H9 (cell line): ENCODE measurements at regions not wholly inside any gene's neighbourhood (a gene's known extent, or its start where the extent isn't known, plus 50 kb on each side); places are given as distances from the start of the nearest gene placed in this dataset.

ENCODE experiments used
- DNase-seq: peaks from one replicate; pipeline ENCODE4 v3.0.0-alpha.2; 2017
- H2AFZ ChIP-seq: one replicate; pipeline ENCODE4 v1.6.1; 2013; ENCODE audit warnings: mild to moderate bottlenecking, low read length, control low read depth, moderate library complexity
- H2AK5ac ChIP-seq: 2 replicates; pipeline ENCODE4 v1.6.1; 2013; ENCODE audit warnings: low read length, control low read depth, mixed read lengths; ENCODE audit not compliant: insufficient read length
- H2BK120ac ChIP-seq: one replicate; pipeline ENCODE4 v1.6.1; 2013; ENCODE audit warnings: low read depth, mild to moderate bottlenecking, low read length, control low read depth, inconsistent platforms; ENCODE audit not compliant: poor library complexity, severe bottlenecking
- H2BK12ac ChIP-seq: 2 replicates; pipeline ENCODE4 v1.6.1; 2013; ENCODE audit warnings: low read length, control low read depth, mixed read lengths, low read depth; ENCODE audit not compliant: insufficient read length
- H2BK15ac ChIP-seq: 2 replicates; pipeline ENCODE4 v1.6.1; 2013; ENCODE audit warnings: low read depth, low read length, control low read depth
- H2BK20ac ChIP-seq: one replicate; pipeline ENCODE4 v1.6.1; 2013; ENCODE audit warnings: low read depth, mild to moderate bottlenecking, low read length, control low read depth, inconsistent platforms; ENCODE audit not compliant: poor library complexity, severe bottlenecking
- H2BK5ac ChIP-seq: 2 replicates; pipeline ENCODE4 v1.6.1; 2013; ENCODE audit warnings: low read length, control low read depth, mixed read lengths; ENCODE audit not compliant: insufficient read length
- H3K14ac ChIP-seq: 2 replicates; pipeline ENCODE4 v1.6.1; 2013; ENCODE audit warnings: low read length, control low read depth; ENCODE audit not compliant: insufficient read depth
- H3K18ac ChIP-seq: 2 replicates; pipeline ENCODE4 v1.6.1; 2013; ENCODE audit warnings: low read depth, mild to moderate bottlenecking, mixed read lengths, low read length, control low read depth; ENCODE audit not compliant: insufficient read length
- H3K23ac ChIP-seq: 2 replicates; pipeline ENCODE4 v1.6.1; 2013; ENCODE audit warnings: low read length, control low read depth, mixed read lengths, low read depth; ENCODE audit not compliant: insufficient read length
- H3K23me2 ChIP-seq: 2 replicates; pipeline ENCODE4 v1.6.1; 2013; ENCODE audit warnings: low read depth, mild to moderate bottlenecking, mixed read lengths, low read length, control low read depth; ENCODE audit not compliant: insufficient read length, poor library complexity, severe bottlenecking
- H3K27ac ChIP-seq: 2 replicates; pipeline ENCODE4 v1.5.1; 2013; ENCODE audit warnings: low read length, control low read depth, mixed read lengths, low read depth; ENCODE audit not compliant: insufficient read length
- H3K27me3 ChIP-seq: 2 replicates; pipeline ENCODE4 v1.6.1; 2013; ENCODE audit warnings: low read length, control low read depth, inconsistent platforms; ENCODE audit not compliant: insufficient read depth
- H3K4ac ChIP-seq: 2 replicates; pipeline ENCODE4 v1.6.1; 2013; ENCODE audit warnings: low read depth, mild to moderate bottlenecking, control low read depth, inconsistent platforms, low read length, moderate library complexity
- H3K4me1 ChIP-seq: 2 replicates; pipeline ENCODE4 v1.6.1; 2013; ENCODE audit warnings: low read length, control low read depth, inconsistent platforms; ENCODE audit not compliant: insufficient read depth
- H3K4me2 ChIP-seq: 2 replicates; pipeline ENCODE4 v1.6.1; 2013; ENCODE audit warnings: low read length, control low read depth, mixed read lengths; ENCODE audit not compliant: insufficient read length, insufficient read depth
- H3K56ac ChIP-seq: 2 replicates; pipeline ENCODE4 v1.6.1; 2013; ENCODE audit warnings: low read depth, mild to moderate bottlenecking, mixed read lengths, low read length, control low read depth; ENCODE audit not compliant: insufficient read length
- H3K79me1 ChIP-seq: 2 replicates; pipeline ENCODE4 v1.6.1; 2013; ENCODE audit warnings: low read depth, mild to moderate bottlenecking, moderate library complexity, low read length, control low read depth, inconsistent platforms; ENCODE audit not compliant: insufficient read depth, poor library complexity, severe bottlenecking
- H3K79me2 ChIP-seq: 2 replicates; pipeline ENCODE4 v1.6.1; 2013; ENCODE audit warnings: low read length, control low read depth, inconsistent platforms; ENCODE audit not compliant: insufficient read depth
- H3K9ac ChIP-seq: 2 replicates; pipeline ENCODE4 v1.6.1; 2013; ENCODE audit warnings: low read length, control low read depth, mixed read lengths; ENCODE audit not compliant: insufficient read length; ENCODE audit errors: extremely low read depth
- H3K9me3 ChIP-seq: one replicate; pipeline ENCODE4 v1.6.1; 2013; ENCODE audit warnings: low read depth, low read length, inconsistent platforms; ENCODE audit not compliant: control insufficient read depth
- H3T11ph ChIP-seq: one replicate; pipeline ENCODE4 v1.6.1; 2013; ENCODE audit warnings: mild to moderate bottlenecking, low read length, control low read depth, inconsistent platforms
- H4K20me1 ChIP-seq: one replicate; pipeline ENCODE4 v1.6.1; 2013; ENCODE audit not compliant: control insufficient read depth, insufficient read length, insufficient read depth
- H4K5ac ChIP-seq: 2 replicates; pipeline ENCODE4 v1.6.1; 2013; ENCODE audit warnings: low read depth, mild to moderate bottlenecking, mixed read lengths, low read length, control low read depth; ENCODE audit not compliant: insufficient read length
- H4K8ac ChIP-seq: replicated peaks from 2 replicates; pipeline ENCODE4 v1.6.1; 2013; ENCODE audit warnings: low read length, control low read depth, mixed read lengths, low read depth; ENCODE audit not compliant: insufficient read length
- H4K91ac ChIP-seq: 2 replicates; pipeline ENCODE4 v1.6.1; 2013; ENCODE audit warnings: low read depth, mild to moderate bottlenecking, moderate library complexity, mixed read lengths, low read length, control low read depth; ENCODE audit not compliant: insufficient read length
- H3K27ac Mint-ChIP-seq, 3 experiments: 2 replicates in 2 of 3; 3 replicates in 1 of 3; pipeline ENCODE4 v1.8.0; 2020 to 2021; ENCODE audit warnings: mixed read lengths in 3 of 3, mild to moderate bottlenecking in 1 of 3, moderate library complexity in 1 of 3
- H3K27me3 Mint-ChIP-seq: 2 replicates; pipeline ENCODE4 v1.8.0; 2021; ENCODE audit warnings: low read depth, mild to moderate bottlenecking, moderate library complexity, mixed read lengths
- H3K36me3 Mint-ChIP-seq, 3 experiments: 2 replicates in 2 of 3; 3 replicates in 1 of 3; pipeline ENCODE4 v1.8.0; 2020 to 2021; ENCODE audit warnings: low read depth in 3 of 3, mixed read lengths in 3 of 3; ENCODE audit not compliant: insufficient read depth in 1 of 3
- H3K4me1 Mint-ChIP-seq, 2 experiments: 2 replicates each; pipeline ENCODE4 v1.8.0; 2020; ENCODE audit warnings: mixed read lengths in 2 of 2
- H3K4me3 Mint-ChIP-seq, 2 experiments: 2 replicates in 1 of 2; 3 replicates in 1 of 2; pipeline ENCODE4 v1.8.0; 2020 to 2021; ENCODE audit warnings: mild to moderate bottlenecking in 2 of 2, mixed read lengths in 2 of 2, moderate library complexity in 1 of 2
- H3K9me3 Mint-ChIP-seq, 2 experiments: 2 replicates in 1 of 2; 3 replicates in 1 of 2; pipeline ENCODE4 v1.8.0; 2020; ENCODE audit warnings: mild to moderate bottlenecking in 2 of 2, mixed read lengths in 2 of 2, moderate library complexity in 1 of 2
- CTCF ChIP-seq: fragments of 200-600 bp; sonication (generic); conservative IDR thresholded peaks from 3 replicates; pipeline ENCODE4 v1.8.0; 2021; ENCODE audit warnings: antibody characterized with exemption, mild to moderate bottlenecking

GRCh38 chr2:217334561-217334960, 474.7 kb upstream of the TNP1 start:
- Histone ChIP-seq H2BK15ac (no peak overlapping the region), H2BK120ac (no peak overlapping the region), H3K79me1 (no peaks in the 10 kb centered on the region), H3K14ac (no peak overlapping the region), H4K5ac (no peak overlapping the region), H2BK20ac (no peak overlapping the region), H3K27me3 (no peaks in the 10 kb centered on the region), H3K9ac (no peak overlapping the region), H3K18ac (no peak overlapping the region), H4K91ac (no peak overlapping the region), H3K79me2 (no peaks in the 10 kb centered on the region), H3K9me3 (no peaks in the 10 kb centered on the region), H3K4me1 (peaks cover 3% of the 10 kb centered on the region; the same call in 1 of the 2 replicates), H2BK12ac (no peak overlapping the region), H2AK5ac (no peak overlapping the region), H2AFZ (no peak overlapping the region), H3K23me2 (no peaks in the 10 kb centered on the region), H3K4me2 (no peak overlapping the region), H3K27ac (no peak overlapping the region), H3K56ac (no peak overlapping the region), H3T11ph (no peak overlapping the region), H3K4ac (no peak overlapping the region), H4K8ac (no peak overlapping the region), H2BK5ac (no peak overlapping the region), H3K23ac (no peak overlapping the region), H4K20me1 (no peaks in the 10 kb centered on the region)
- H3K27me3 Mint-ChIP-seq: peaks cover 7% of the 10 kb centered on the region
- H3K36me3 Mint-ChIP-seq: no peaks in the 10 kb centered on the region
- peaks cover 26 to 38% of the 10 kb centered on the region in 2 experiments for H3K4me1 Mint-ChIP-seq
- H3K9me3 Mint-ChIP-seq: no peaks in the 10 kb centered on the region
- DNase-seq: no peak
- no peak overlapping the region for H3K27ac Mint-ChIP-seq
- no peak overlapping the region for H3K4me3 Mint-ChIP-seq
- TF ChIP-seq CTCF: no peak
